Choroid plexus epithelial cell (primary cell): ENCODE measurements at regions not wholly inside any gene's neighbourhood (a gene's known extent, or its start where the extent isn't known, plus 50 kb on each side); places are given as distances from the start of the nearest gene placed in this dataset.
"Not testable (repeated sequence)": the region's sequence is repeated elsewhere in the genome, so short reads cannot be mapped to it uniquely, and the experiment has no call there.

Experiments used
- DNase-seq: peaks from one replicate; pipeline ENCODE4 v3.0.0-alpha.2; 2010; ENCODE audit warnings: low read depth
- H3K4me3 ChIP-seq: 2 replicates; pipeline ENCODE4 v1.5.1; 2011; ENCODE audit warnings: low read depth, mild to moderate bottlenecking, control low read depth, low read length, moderate library complexity
- CTCF ChIP-seq: conservative IDR thresholded peaks from 2 replicates; pipeline ENCODE4 v1.5.1; 2011; ENCODE audit warnings: low read depth, mild to moderate bottlenecking, control low read depth, inconsistent platforms, low read length, moderate library complexity

GRCh38 chr7:131773413-131773812 lies 217.0 kb upstream of the PODXL start:
- no peak overlapping the region for H3K4me3 ChIP-seq
- TF ChIP-seq CTCF, result no peak
- no peak for DNase-seq

- H3K4me3 ChIP-seq, result no peak overlapping the region
- no peak for TF ChIP-seq CTCF
- no peak for DNase-seq
These were observed 212.8 kb upstream of the PODXL start for GRCh38 chr7:131769241-131769640.

GRCh38 chr7:131767591-131767990 lies 211.2 kb upstream of the PODXL start:
- DNase-seq, result no peak
- H3K4me3 ChIP-seq, result no peak overlapping the region
- TF ChIP-seq CTCF, result no peak

- H3K4me3 ChIP-seq, result no peak overlapping the region
- no peak for TF ChIP-seq CTCF
These were observed 209.1 kb upstream of the PODXL start for GRCh38 chr7:131765575-131765974.

GRCh38 chr7:131764143-131764775 lies 207.8 kb upstream of the PODXL start:
- DNase-seq, result no peak
- H3K4me3 ChIP-seq, result no peak overlapping the region
- TF ChIP-seq CTCF, result no peak

More at GRCh38 chr7:131765575-131765974, 209.1 kb upstream of the PODXL start:
- no peak for DNase-seq

- no peak overlapping the region for H3K4me3 ChIP-seq
- DNase-seq, result no peak
- no peak for TF ChIP-seq CTCF
These were observed 206.3 kb upstream of the PODXL start for GRCh38 chr7:131762753-131763152.

- H3K4me3 ChIP-seq, DNase-seq: not testable (repeated sequence)
These were observed 199.4 kb upstream of the PODXL start for GRCh38 chr7:131755801-131756200.
